Natural killer cell treated with Interleukin-12 subunit alpha and Interleukin-12 subunit beta and Interleukin-15 and Interleukin-18, amount 100 ng/mL, for 72 hours (primary cell): ENCODE measurements at regions not wholly inside any gene's neighbourhood (a gene's known extent, or its start where the extent isn't known, plus 50 kb on each side); places are given as distances from the start of the nearest gene placed in this dataset.

ENCODE experiments used
- ATAC-seq, 2 donors: fragments of 150-1000 bp; cut with Tn5 transposase in 1 of 2; sonication (Bioruptor Pico), chemical (Tn5 transposase) in 1 of 2; 2 replicates each; pipeline ENCODE4 v1.10.0; 2021
- DNase-seq: peaks from one replicate; pipeline ENCODE4 v3.0.0; 2022; ENCODE audit warnings: low spot score
- H3K27ac Mint-ChIP-seq, 2 donors: 1 replicate in 1 of 2; 2 replicates in 1 of 2; pipeline ENCODE4 v1.8.0; 2022; ENCODE audit warnings: mixed read lengths in 2 of 2, mild to moderate bottlenecking in 1 of 2, moderate library complexity in 1 of 2
- H3K27me3 Mint-ChIP-seq, 2 donors: 1 replicate in 1 of 2; 2 replicates in 1 of 2; pipeline ENCODE4 v1.8.0; 2022; ENCODE audit warnings: mixed read lengths in 2 of 2
- H3K36me3 Mint-ChIP-seq: one replicate; pipeline ENCODE4 v1.8.0; 2022; ENCODE audit warnings: mixed read lengths
- H3K4me1 Mint-ChIP-seq, 2 donors: 1 replicate in 1 of 2; 2 replicates in 1 of 2; pipeline ENCODE4 v1.8.0; 2022; ENCODE audit warnings: low read depth in 2 of 2, mixed read lengths in 2 of 2, mild to moderate bottlenecking in 1 of 2
- H3K4me3 Mint-ChIP-seq: one replicate; pipeline ENCODE4 v1.8.0; 2022; ENCODE audit warnings: mixed read lengths
- H3K9me3 Mint-ChIP-seq: 2 replicates; pipeline ENCODE4 v1.8.0; 2022; ENCODE audit warnings: mixed read lengths

GRCh38 chr6:97427648-97428047 lies 144.6 kb upstream of the MMS22L start:
- ATAC-seq (no peak), DNase-seq (no peak)
- no peaks in the 10 kb centered on the region for H3K27me3 Mint-ChIP-seq
- peaks cover 10% of the 10 kb centered on the region for H3K9me3 Mint-ChIP-seq
- H3K4me3 Mint-ChIP-seq, result no peak overlapping the region
- no peaks in the 10 kb centered on the region for H3K4me1 Mint-ChIP-seq
- H3K27ac Mint-ChIP-seq, result no peak overlapping the region
- H3K36me3 Mint-ChIP-seq, result no peaks in the 10 kb centered on the region

GRCh38 chr6:97437087-97437486 lies 154.1 kb upstream of the MMS22L start:
- Mint-ChIP-seq H3K4me3 (no peak overlapping the region), H3K9me3 (peaks cover 3% of the 10 kb centered on the region), H3K27me3 (no peaks in the 10 kb centered on the region), H3K4me1 (no peaks in the 10 kb centered on the region), H3K27ac (no peak overlapping the region), H3K36me3 (no peaks in the 10 kb centered on the region)
- DNase-seq (no peak), ATAC-seq (no peak)

GRCh38 chr6:97438011-97438671 lies 155.1 kb upstream of the MMS22L start:
- DNase-seq (no peak), ATAC-seq (no peak)
- Mint-ChIP-seq H3K4me3 (no peak overlapping the region), H3K27ac (no peak overlapping the region), H3K36me3 (no peaks in the 10 kb centered on the region), H3K9me3 (peaks cover 3% of the 10 kb centered on the region), H3K4me1 (no peaks in the 10 kb centered on the region), H3K27me3 (no peaks in the 10 kb centered on the region)

GRCh38 chr6:97440590-97441176 lies 157.7 kb upstream of the MMS22L start:
- DNase-seq (no peak), ATAC-seq (no peak)
- no peak overlapping the region for H3K27ac Mint-ChIP-seq
- no peaks in the 10 kb centered on the region for H3K27me3 Mint-ChIP-seq
- no peaks in the 10 kb centered on the region for H3K9me3 Mint-ChIP-seq
- H3K4me1 Mint-ChIP-seq, result no peaks in the 10 kb centered on the region
- no peaks in the 10 kb centered on the region for H3K36me3 Mint-ChIP-seq
- no peak overlapping the region for H3K4me3 Mint-ChIP-seq

GRCh38 chr6:97443408-97444080 lies 160.5 kb upstream of the MMS22L start:
- no peak for DNase-seq
- H3K36me3 Mint-ChIP-seq, result no peaks in the 10 kb centered on the region

GRCh38 chr6:97445407-97445806 lies 162.4 kb upstream of the MMS22L start:
- Mint-ChIP-seq H3K27ac (no peak overlapping the region), H3K4me1 (no peaks in the 10 kb centered on the region), H3K9me3 (no peaks in the 10 kb centered on the region)

More at GRCh38 chr6:97443408-97444080, 160.5 kb upstream of the MMS22L start:
- no peak for ATAC-seq
- Mint-ChIP-seq H3K4me3 (no peak overlapping the region), H3K27ac (no peak overlapping the region), H3K4me1 (no peaks in the 10 kb centered on the region), H3K27me3 (peaks cover 0 to 6% of the 10 kb centered on the region in 2 donors), H3K9me3 (no peaks in the 10 kb centered on the region)

GRCh38 chr6:97449444-97449966 lies 166.5 kb upstream of the MMS22L start:
- H3K4me1 Mint-ChIP-seq, result no peaks in the 10 kb centered on the region
- no peak for DNase-seq
- no peak overlapping the region for H3K4me3 Mint-ChIP-seq
- no peak for ATAC-seq
- no peaks in the 10 kb centered on the region for H3K36me3 Mint-ChIP-seq
- H3K27me3 Mint-ChIP-seq, result peaks cover 0 to 6% of the 10 kb centered on the region in 2 donors
- H3K27ac Mint-ChIP-seq, result no peak overlapping the region
- H3K9me3 Mint-ChIP-seq, result peaks cover 6% of the 10 kb centered on the region

More at GRCh38 chr6:97445407-97445806, 162.4 kb upstream of the MMS22L start:
- ATAC-seq (no peak), DNase-seq (no peak)
- Mint-ChIP-seq H3K27me3 (peaks cover 0 to 6% of the 10 kb centered on the region in 2 donors), H3K36me3 (no peaks in the 10 kb centered on the region), H3K4me3 (no peak overlapping the region)

GRCh38 chr6:97450087-97450486 lies 167.1 kb upstream of the MMS22L start:
- Mint-ChIP-seq H3K36me3 (no peaks in the 10 kb centered on the region), H3K4me1 (no peaks in the 10 kb centered on the region), H3K27ac (no peak overlapping the region), H3K9me3 (peaks cover 6% of the 10 kb centered on the region), H3K27me3 (peaks cover 0 to 6% of the 10 kb centered on the region in 2 donors), H3K4me3 (no peak overlapping the region)
- ATAC-seq, result no peak
- no peak for DNase-seq

- peaks cover 6% of the 10 kb centered on the region for H3K9me3 Mint-ChIP-seq
- no peak overlapping the region for H3K27ac Mint-ChIP-seq
- ATAC-seq (no peak), DNase-seq (no peak)
- no peaks in the 10 kb centered on the region for H3K27me3 Mint-ChIP-seq
- no peaks in the 10 kb centered on the region for H3K36me3 Mint-ChIP-seq
- H3K4me3 Mint-ChIP-seq, result no peak overlapping the region
- no peaks in the 10 kb centered on the region for H3K4me1 Mint-ChIP-seq
Measured at GRCh38 chr6:97456070-97456469, 173.1 kb upstream of the MMS22L start.

GRCh38 chr6:97459535-97459934 lies 176.5 kb upstream of the MMS22L start:
- Mint-ChIP-seq H3K27ac (no peak overlapping the region), H3K4me3 (no peak overlapping the region), H3K27me3 (no peaks in the 10 kb centered on the region), H3K9me3 (no peaks in the 10 kb centered on the region), H3K4me1 (no peaks in the 10 kb centered on the region), H3K36me3 (no peaks in the 10 kb centered on the region)
- no peak for DNase-seq
- no peak for ATAC-seq

- DNase-seq, result no peak
- no peak for ATAC-seq
- Mint-ChIP-seq H3K4me1 (no peaks in the 10 kb centered on the region), H3K27me3 (no peaks in the 10 kb centered on the region), H3K36me3 (no peaks in the 10 kb centered on the region), H3K27ac (no peak overlapping the region), H3K4me3 (no peak overlapping the region), H3K9me3 (no peaks in the 10 kb centered on the region)
Measured at GRCh38 chr6:97459986-97460385, 177.0 kb upstream of the MMS22L start.

- H3K4me3 Mint-ChIP-seq, result no peak overlapping the region
Measured at GRCh38 chr6:97460394-97461080, 177.5 kb upstream of the MMS22L start.

GRCh38 chr6:97461218-97461617 lies 178.2 kb upstream of the MMS22L start:
- no peak for ATAC-seq
- Mint-ChIP-seq H3K4me3 (no peak overlapping the region), H3K36me3 (no peaks in the 10 kb centered on the region), H3K4me1 (no peaks in the 10 kb centered on the region), H3K9me3 (no peaks in the 10 kb centered on the region), H3K27me3 (no peaks in the 10 kb centered on the region), H3K27ac (no peak overlapping the region)
- DNase-seq, result no peak

More at GRCh38 chr6:97460394-97461080, 177.5 kb upstream of the MMS22L start:
- ATAC-seq, result no peak
- DNase-seq, result no peak
- H3K9me3 Mint-ChIP-seq, result no peaks in the 10 kb centered on the region
- H3K4me1 Mint-ChIP-seq, result no peaks in the 10 kb centered on the region
- H3K27me3 Mint-ChIP-seq, result no peaks in the 10 kb centered on the region
- H3K27ac Mint-ChIP-seq, result no peak overlapping the region
- no peaks in the 10 kb centered on the region for H3K36me3 Mint-ChIP-seq

- no peak overlapping the region for H3K27ac Mint-ChIP-seq
- no peaks in the 10 kb centered on the region for H3K27me3 Mint-ChIP-seq
- H3K9me3 Mint-ChIP-seq, result no peaks in the 10 kb centered on the region
- no peak overlapping the region for H3K4me3 Mint-ChIP-seq
- ATAC-seq, result no peak
- H3K4me1 Mint-ChIP-seq, result no peaks in the 10 kb centered on the region
- H3K36me3 Mint-ChIP-seq, result no peaks in the 10 kb centered on the region
- no peak for DNase-seq
Measured at GRCh38 chr6:97462031-97462430, 179.0 kb upstream of the MMS22L start.
